Spleen (tissue), 11 donors: ENCODE measurements at regions not wholly inside any gene's neighbourhood (a gene's known extent, or its start where the extent isn't known, plus 50 kb on each side); places are given as distances from the start of the nearest gene placed in this dataset.

Source experiments
- DNase-seq: peaks from one replicate; pipeline ENCODE4 v3.0.0-alpha.2; 2020
- H3K27ac ChIP-seq, 8 donors: fragments of 200-600 bp; sonication (generic) in 7 of 8; 1 replicate in 4 of 8; 2 replicates in 4 of 8; pipeline versions ENCODE4 v1.5.0 to v1.8.0; 2016 to 2021; ENCODE audit warnings: inconsistent platforms in 4 of 8, mild to moderate bottlenecking in 4 of 8, moderate library complexity in 1 of 8
- H3K27me3 ChIP-seq, 7 donors: fragments of 200-600 bp; sonication (generic) in 6 of 7; replicated peaks in 1 of 7; 1 replicate in 4 of 7; 2 replicates in 3 of 7; pipeline versions ENCODE4 v1.5.0 to v1.8.0; 2016 to 2021; ENCODE audit warnings: inconsistent platforms in 3 of 7, mild to moderate bottlenecking in 1 of 7
- H3K36me3 ChIP-seq, 6 donors: fragments of 200-600 bp; sonication (generic) in 5 of 6; 1 replicate in 4 of 6; 2 replicates in 2 of 6; pipeline versions ENCODE4 v1.5.0 to v1.8.0; 2016 to 2021; ENCODE audit warnings: inconsistent platforms in 2 of 6
- H3K4me1 ChIP-seq, 6 donors: fragments of 200-600 bp; sonication (generic) in 5 of 6; 1 replicate in 3 of 6; 2 replicates in 3 of 6; pipeline versions ENCODE4 v1.5.0 to v1.8.0; 2016 to 2021; ENCODE audit warnings: inconsistent platforms in 3 of 6
- H3K4me3 ChIP-seq, 8 donors: fragments of 200-600 bp; sonication (generic) in 7 of 8; 1 replicate in 4 of 8; 2 replicates in 4 of 8; pipeline versions ENCODE4 v1.5.0 to v1.8.0; 2016 to 2021; ENCODE audit warnings: inconsistent platforms in 4 of 8, mild to moderate bottlenecking in 4 of 8, moderate library complexity in 2 of 8
- H3K9me3 ChIP-seq, 8 donors: fragments of 200-600 bp; sonication (generic) in 7 of 8; 1 replicate in 4 of 8; 2 replicates in 4 of 8; pipeline versions ENCODE4 v1.5.0 to v1.8.0; 2016 to 2021; ENCODE audit warnings: inconsistent platforms in 4 of 8
- POLR2A ChIP-seq, 3 donors: fragments of 450-650 bp; IDR thresholded peaks; one replicate each; pipeline ENCODE4 v1.5.1; 2017; ENCODE audit warnings: antibody characterized with exemption in 3 of 3, mild to moderate bottlenecking in 1 of 3
- POLR2AphosphoS5 ChIP-seq, 3 donors: sonication (generic); formaldehyde crosslinking; IDR thresholded peaks; one replicate each; pipeline ENCODE4 v1.5.1; 2017; ENCODE audit warnings: antibody characterized with exemption in 3 of 3
- WGBS, 5 donors: extraction: QIAGEN DNeasy Blood & Tissue Kit in 3 of 5; methylation state at CpG; one replicate each; pipeline versions ENCODE4 v1.1.5 to v1.1.7; 2013 to 2018; 5-methylcytosine and 5-hydroxymethylcytosine counted together
- intact Hi-C: fragments of 100-400 bp; cut with DNase I; formaldehyde crosslinking; loops from one replicate; pipeline ENCODE4 v1.15.0; 2023; ENCODE audit warnings: low total_unique reads
- TF ChIP-seq, protein P1 (sequence below), 11 experiments: fragments of 200-600 bp in 7 of 11; fragments of 450-650 bp in 4 of 11; sonication (generic) in 4 of 11; IDR thresholded peaks in 8 of 11; conservative IDR thresholded peaks in 3 of 11; 1 replicate in 7 of 11; 2 replicates in 4 of 11; pipeline versions ENCODE4 v1.4.0 to v1.8.0; 2016 to 2021; ENCODE audit warnings: antibody characterized with exemption in 11 of 11, inconsistent platforms in 4 of 11, mild to moderate bottlenecking in 1 of 11
- donor health status: healthy with polysubstance abuse.
- donor health status: DM: no; HTN: no; CAD: no; lungs with moderate emphysema.
- donor health status: DM: no; HTN: no; CAD: no.
- donor health status: Bipolar disorder and iron deficiency.
- donor health status: healthy.
- donor health status: DM: no; HTN: no; CAD: no.
- donor health status: DM: yes; HTN: yes; CAD: no.

DNA sequence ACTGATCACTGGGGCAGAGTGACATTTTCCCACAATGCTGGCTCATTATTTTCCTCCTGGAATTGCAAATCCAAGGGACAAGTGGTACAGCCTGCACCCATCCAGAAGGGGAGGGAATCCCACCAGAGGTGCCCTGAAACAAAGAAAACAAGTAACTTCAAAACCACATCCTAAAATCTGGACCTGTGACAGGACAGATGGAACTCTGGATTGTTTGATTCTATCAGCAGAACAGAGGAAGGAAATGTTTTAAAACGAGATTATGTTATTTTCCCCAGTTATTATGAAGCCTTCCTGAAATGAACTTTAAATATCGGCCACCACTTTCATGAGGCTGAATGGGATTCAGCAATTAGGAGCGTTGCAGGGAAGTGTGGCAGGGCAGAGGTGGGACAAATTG, 62.2 kb upstream of the ECHDC3 start:
- 3 to 25% (median 22%) methylated on average over 3 of the region's 3 CpGs for WGBS, 5 donors
- Histone ChIP-seq H3K27ac (peak overlapping the region in 4 of 8 donors; percentile 24 to 90 (median 34)), H3K36me3 (no peaks in the 10 kb centered on the region), H3K4me1 (peaks cover 23 to 98% (median 61%) of the 10 kb centered on the region in 6 donors), H3K27me3 (no peaks in the 10 kb centered on the region), H3K9me3 (no peaks in the 10 kb centered on the region), H3K4me3 (no peak overlapping the region)
- intact Hi-C loops, result no loop called here
- TF ChIP-seq, protein P1, sequence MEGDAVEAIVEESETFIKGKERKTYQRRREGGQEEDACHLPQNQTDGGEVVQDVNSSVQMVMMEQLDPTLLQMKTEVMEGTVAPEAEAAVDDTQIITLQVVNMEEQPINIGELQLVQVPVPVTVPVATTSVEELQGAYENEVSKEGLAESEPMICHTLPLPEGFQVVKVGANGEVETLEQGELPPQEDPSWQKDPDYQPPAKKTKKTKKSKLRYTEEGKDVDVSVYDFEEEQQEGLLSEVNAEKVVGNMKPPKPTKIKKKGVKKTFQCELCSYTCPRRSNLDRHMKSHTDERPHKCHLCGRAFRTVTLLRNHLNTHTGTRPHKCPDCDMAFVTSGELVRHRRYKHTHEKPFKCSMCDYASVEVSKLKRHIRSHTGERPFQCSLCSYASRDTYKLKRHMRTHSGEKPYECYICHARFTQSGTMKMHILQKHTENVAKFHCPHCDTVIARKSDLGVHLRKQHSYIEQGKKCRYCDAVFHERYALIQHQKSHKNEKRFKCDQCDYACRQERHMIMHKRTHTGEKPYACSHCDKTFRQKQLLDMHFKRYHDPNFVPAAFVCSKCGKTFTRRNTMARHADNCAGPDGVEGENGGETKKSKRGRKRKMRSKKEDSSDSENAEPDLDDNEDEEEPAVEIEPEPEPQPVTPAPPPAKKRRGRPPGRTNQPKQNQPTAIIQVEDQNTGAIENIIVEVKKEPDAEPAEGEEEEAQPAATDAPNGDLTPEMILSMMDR (IDR thresholded peaks at IDR 0.05 in 8 of 11, conservative IDR thresholded peaks at IDR 0.05 in 3 of 11), result no peak
- TF ChIP-seq POLR2AphosphoS5 (IDR thresholded peaks at IDR 0.05), result no peak
- no peak for TF ChIP-seq POLR2A (IDR thresholded peaks at IDR 0.05)
- no peak for DNase-seq

DNA sequence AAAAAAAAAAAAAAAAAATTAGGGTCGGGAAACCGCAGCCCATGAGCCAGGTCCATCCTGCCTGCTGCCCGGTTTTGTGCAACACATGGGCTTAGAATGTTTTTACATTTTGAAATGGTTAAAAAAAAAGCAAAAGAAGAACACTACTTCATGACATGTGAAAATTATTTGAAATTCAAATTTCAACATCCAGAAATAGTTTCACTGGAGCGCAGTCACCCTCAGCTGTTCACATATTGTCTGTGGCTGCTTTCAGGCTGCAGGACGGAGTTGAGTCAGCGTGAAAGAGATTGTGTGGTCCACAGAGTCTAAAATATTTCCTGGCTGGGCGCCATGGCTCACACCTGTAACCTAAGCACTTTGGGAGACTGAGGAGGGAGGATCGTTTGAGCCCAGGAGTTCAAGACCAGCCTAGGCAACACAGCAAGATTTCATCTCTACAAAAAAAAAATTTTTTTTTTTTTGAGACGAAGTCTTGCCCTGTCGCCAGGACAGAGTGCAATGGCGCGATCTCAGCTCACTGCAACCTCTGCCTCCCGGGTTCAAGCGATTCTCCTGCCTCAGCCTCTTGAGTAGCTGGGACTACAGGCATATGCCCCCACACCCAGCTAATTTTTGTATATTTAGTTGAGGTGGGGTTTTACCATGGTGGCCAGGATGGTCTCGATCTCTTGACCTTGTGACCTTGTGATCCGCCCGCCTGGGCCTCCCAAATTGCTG, 63.9 kb upstream of the ECHDC3 start:
- H3K27ac ChIP-seq, result peak overlapping the region in 6 of 8 donors; percentile 15 to 78 (median 72)
- H3K27me3 ChIP-seq, result no peaks in the 10 kb centered on the region
- no peaks in the 10 kb centered on the region for H3K36me3 ChIP-seq
- intact Hi-C loops, result no loop called here
- H3K4me3 ChIP-seq, result peak overlapping the region in 1 of 8 donors; percentile 30
- no peaks in the 10 kb centered on the region for H3K9me3 ChIP-seq
- TF ChIP-seq, protein P1 (IDR thresholded peaks at IDR 0.05 in 8 of 11, conservative IDR thresholded peaks at IDR 0.05 in 3 of 11), result no peak
- peak in 1 of 3 donors; percentile 73 for TF ChIP-seq POLR2AphosphoS5 (IDR thresholded peaks at IDR 0.05)
- peak; percentile 82 for DNase-seq
- H3K4me1 ChIP-seq, result peaks cover 31 to 98% (median 61%) of the 10 kb centered on the region in 6 donors
- 65 to 74% (median 69%) methylated on average over 17 of the region's 17 CpGs for WGBS, 5 donors

DNA sequence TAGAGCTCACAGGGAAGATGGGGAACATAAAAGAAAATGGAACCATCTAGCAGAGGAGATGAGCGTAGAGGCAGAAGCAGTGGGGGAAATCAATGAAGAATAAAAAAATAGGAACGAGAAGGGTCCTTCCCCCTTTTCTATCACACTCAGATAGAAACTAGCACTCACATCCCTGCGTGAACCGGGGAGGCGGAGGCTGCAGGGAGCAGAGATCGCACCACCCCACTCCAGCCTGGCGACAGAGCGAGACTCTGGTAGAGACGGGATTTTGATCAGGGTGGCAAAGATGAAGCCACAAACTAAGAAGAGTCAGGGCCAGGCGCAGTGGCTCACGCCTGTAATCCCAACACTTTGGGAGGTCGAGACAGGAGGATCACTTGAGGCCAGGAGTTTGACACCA, 64.7 kb upstream of the ECHDC3 start:
- no peaks in the 10 kb centered on the region for H3K9me3 ChIP-seq
- H3K27ac ChIP-seq, result peak overlapping the region in 6 of 8 donors; percentile 15 to 78 (median 72)
- TF ChIP-seq POLR2AphosphoS5 (IDR thresholded peaks at IDR 0.05) (peak in 1 of 3 donors; percentile 54), POLR2A (IDR thresholded peaks at IDR 0.05) (no peak)
- no peaks in the 10 kb centered on the region for H3K36me3 ChIP-seq
- peak; percentile 76 for DNase-seq
- H3K27me3 ChIP-seq, result no peaks in the 10 kb centered on the region
- peaks cover 27 to 98% (median 61%) of the 10 kb centered on the region in 6 donors for H3K4me1 ChIP-seq
- intact Hi-C loops, result no loop called here
- 72 to 80% (median 76%) methylated on average over 12 of the region's 12 CpGs for WGBS, 5 donors
- H3K4me3 ChIP-seq, result peak overlapping the region in 1 of 8 donors; percentile 30

DNA sequence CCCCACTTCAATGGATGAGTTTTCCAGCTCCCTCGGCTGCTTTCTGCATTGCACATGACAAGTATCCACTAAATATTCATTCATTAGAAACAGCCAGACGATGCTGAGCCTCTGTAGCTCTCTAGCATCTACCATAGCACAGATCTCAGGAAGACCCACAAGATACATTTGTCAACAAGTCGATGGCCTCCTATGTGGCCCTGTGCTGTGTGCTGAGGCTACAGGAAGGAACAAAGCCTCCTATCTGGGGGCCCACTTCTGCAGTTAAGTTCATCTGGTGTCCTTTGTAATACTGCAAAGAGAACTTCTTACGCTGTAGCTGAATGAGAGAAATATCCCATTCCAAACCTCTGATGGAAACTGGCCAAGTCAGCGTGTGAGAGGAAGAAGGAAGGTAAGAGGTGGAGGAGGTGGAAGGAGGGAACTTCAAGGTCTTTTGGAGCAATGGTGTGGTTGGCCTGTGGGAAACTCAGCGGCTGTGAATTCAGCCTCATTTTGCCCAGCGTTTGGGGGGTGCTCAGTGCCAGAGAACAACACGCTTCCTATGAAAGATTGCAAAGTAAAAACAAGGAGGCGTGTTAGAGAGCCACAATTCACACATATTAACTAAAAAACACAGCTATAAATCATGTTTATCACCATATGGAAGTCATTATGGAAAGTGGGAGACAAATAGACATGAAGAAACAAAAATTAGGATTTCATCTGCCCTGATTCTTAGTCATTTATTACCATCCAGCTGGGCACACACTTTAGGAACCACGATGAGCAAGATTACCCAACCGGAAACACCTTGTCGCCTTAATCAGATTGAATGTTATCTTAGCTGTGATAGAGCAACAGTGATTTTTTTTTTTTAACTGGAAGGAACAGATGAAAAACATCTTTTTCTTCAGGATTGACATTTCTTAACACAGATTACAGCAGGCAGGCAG, 62.2 kb upstream of the USP6NL start:
- Histone ChIP-seq H3K36me3 (no peaks in the 10 kb centered on the region), H3K4me1 (peaks cover 14 to 94% (median 48%) of the 10 kb centered on the region in 6 donors), H3K27me3 (no peaks in the 10 kb centered on the region), H3K27ac (peak overlapping the region in 7 of 8 donors; percentile 32 to 78 (median 66)), H3K4me3 (peak overlapping the region in 1 of 8 donors; percentile 28), H3K9me3 (no peaks in the 10 kb centered on the region)
- DNase-seq, result peak; percentile 49
- WGBS, 5 donors, result 22 to 31% (median 24%) methylated on average over 12 of the region's 12 CpGs
- intact Hi-C loops, result no loop called here
- TF ChIP-seq, protein P1 (IDR thresholded peaks at IDR 0.05 in 8 of 11, conservative IDR thresholded peaks at IDR 0.05 in 3 of 11), result no peak
- peak in 2 of 3 donors; percentile 13 to 69 for TF ChIP-seq POLR2AphosphoS5 (IDR thresholded peaks at IDR 0.05)
- TF ChIP-seq POLR2A (IDR thresholded peaks at IDR 0.05), result no peak
